Islet precursor cell (in vitro differentiated cells): ENCODE measurements at regions not wholly inside any gene's neighbourhood (a gene's known extent, or its start where the extent isn't known, plus 50 kb on each side); places are given as distances from the start of the nearest gene placed in this dataset.
A peak's percentile ranks its signal among the peaks of the same experiment; 100 is the strongest.
"Not testable (repeated sequence)": the region's sequence is repeated elsewhere in the genome, so short reads cannot be mapped to it uniquely, and the experiment has no call there.

Experiments used
- DNase-seq: peaks from one replicate; pipeline ENCODE4 v3.0.0-alpha.2; 2018

DNA sequence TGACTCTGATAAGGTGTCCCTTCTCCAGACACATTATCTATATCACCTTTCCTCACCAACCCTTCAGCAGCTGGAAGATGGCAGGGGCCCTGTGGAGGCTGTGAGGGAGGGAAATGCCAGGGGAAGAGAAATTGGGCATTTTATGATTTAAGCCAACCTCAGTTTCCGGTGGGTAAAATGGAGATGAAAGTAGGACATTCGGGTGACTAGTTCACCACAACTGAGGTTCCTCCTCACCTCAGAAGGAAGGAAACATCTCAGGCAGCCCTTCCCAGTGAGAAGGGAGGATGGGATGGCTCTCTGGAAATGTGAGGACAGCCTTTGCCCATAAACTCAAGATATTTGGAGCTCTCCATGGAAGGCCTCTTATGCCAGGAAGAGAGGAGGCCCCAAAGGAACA is 251.5 kb downstream of the MID1IP1 start:
- no peak for DNase-seq

GRCh38 chrX:39058724-39059123 is 257.5 kb downstream of the MID1IP1 start:
- no peak for DNase-seq

GRCh38 chrX:39059866-39060265 is 258.6 kb downstream of the MID1IP1 start:
- no peak for DNase-seq

DNA sequence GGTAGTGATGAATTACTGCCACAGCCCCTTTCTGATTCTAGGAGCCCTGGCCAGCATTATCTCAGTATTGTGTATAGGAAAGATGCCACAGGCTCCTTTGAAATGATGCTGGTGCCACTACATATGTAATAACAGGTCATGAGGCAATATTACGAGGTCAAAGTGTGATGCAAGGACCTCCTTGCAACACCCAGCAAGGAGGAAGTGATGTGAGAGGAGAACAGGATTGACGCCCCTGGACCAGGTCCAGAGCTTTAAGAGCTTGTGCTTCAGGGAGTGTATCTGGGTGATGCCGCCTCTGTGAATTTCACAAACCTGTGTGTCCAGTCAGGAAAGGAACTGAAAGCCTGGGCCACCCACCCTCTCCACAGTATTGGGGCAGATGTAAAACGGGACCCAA is 261.8 kb downstream of the MID1IP1 start:
- DNase-seq, result no peak

DNA sequence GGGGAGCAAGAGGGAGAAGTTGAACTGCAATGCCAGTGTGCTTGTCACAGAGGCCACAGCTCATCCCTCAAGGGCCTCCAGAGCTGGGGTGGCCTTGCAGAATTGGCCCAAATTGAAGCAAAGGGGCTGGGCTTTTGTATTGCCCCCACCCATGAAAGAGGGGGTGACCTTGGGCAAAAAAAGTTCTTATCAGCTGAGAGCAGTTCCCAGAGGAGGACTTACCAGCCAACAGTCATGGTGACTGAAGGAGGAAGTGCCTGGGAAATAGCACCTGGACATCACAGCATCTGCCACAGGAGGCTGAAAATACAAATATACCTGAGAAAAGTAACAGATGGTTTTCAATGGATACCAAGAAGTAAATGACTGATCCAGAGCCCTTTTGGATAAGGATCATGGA is 262.4 kb downstream of the MID1IP1 start:
- no peak for DNase-seq

DNA sequence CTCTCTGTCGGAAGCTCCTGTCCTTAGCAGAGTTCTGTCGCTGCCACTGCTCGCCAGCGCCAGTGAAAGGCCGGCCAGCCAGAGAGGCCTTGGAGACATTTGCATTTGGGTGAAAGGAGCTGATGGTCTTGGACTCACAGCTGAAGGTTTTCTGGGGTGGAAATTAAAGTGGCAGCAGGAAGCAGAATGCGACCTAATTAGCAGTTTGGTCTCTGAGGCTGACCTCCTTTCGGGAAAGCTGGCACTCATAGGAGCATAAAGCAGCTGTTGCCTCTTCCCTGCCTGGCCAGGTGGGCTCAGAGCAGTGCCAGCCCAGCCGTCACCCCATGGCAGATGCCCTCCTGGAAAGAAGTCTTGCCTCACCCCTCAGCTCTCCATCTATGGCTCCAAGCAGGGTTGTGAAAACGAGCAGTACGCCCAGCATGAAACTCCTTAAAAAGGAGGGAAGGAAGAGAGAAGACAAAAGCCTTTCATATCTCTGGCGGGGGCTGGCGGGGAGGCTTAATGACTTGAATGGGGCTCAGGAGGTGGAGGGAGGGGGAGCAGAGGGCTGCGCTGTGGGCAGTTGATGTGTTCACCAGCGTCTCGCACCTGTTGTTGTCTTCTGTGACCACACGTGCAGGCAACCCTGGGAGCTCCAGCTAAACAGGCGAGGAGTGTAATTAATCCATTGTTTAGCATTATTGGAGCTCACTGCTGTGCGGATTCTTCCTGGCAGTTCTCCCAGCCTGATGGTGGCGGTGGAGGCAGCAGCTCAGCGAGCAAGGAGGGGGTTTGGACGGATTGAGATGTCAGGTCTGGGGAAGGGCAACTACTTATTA is 264.0 kb downstream of the MID1IP1 start:
- no peak for DNase-seq

GRCh38 chrX:39067866-39068265 is 266.6 kb downstream of the MID1IP1 start:
- DNase-seq, result no peak

DNA sequence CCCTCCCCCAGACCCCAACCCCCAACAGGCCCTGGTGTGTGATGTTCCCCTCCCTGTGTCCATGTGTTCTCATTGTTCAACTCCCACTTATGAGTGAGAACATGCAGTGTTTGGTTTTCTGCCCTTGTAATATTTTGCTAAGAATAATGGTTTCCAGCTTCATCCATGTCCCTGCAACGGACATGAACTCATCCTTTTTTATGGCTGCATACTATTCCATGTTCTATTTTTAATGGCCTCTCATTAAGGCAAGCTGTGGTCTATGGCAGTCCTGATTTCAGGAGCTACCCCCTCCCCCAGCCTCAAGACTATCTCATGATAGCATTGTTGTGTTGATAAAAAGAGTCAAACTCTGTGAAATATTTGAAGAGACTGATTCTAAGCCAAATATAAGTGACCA is 267.4 kb downstream of the MID1IP1 start:
- DNase-seq, result not testable (repeated sequence)

- DNase-seq, result no peak
Measured at GRCh38 chrX:39070009-39070408, 268.8 kb downstream of the MID1IP1 start.

DNA sequence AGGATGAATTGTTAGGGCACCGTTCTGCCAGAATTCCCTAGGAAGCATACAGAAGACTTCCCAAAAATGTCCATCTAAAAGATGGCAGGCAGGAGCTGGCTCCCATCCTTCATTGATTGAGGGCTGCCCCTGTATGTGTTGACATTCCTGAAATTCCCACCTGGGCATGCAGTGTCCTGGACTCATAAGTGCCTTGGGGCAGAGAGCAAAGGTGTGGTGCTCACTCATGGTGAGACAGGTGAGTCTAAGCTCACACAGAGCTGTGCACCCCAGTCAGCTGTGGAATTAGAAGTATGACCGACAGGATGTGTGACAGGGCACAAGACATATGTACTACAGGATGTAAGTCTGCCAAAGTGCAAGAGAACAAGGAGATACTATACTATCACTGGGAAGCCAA is 271.9 kb downstream of the MID1IP1 start:
- DNase-seq, result peak; percentile 63

GRCh38 chrX:39096599-39096998 is 295.3 kb downstream of the MID1IP1 start:
- DNase-seq, result no peak

DNA sequence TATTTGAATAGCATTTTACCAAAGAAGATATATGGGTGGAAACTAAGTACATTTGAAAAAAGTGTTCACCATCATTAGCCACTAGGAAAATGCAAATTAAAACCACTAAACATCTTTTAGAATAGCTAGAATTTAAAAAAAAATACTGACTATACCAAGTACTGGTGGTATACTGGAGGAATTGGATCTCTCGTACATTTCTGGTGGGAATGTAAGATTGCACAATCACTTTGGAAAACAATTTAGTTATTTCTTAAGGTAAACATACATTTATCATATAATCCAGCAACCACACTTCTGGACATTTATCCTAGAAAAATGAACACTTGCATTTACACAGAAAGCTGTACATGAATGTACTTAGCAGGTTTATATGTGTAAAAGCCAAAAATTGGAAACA is 303.5 kb downstream of the MID1IP1 start:
- no peak for DNase-seq

GRCh38 chrX:39112143-39112542 is 310.9 kb downstream of the MID1IP1 start:
- peak; percentile 57 for DNase-seq

DNA sequence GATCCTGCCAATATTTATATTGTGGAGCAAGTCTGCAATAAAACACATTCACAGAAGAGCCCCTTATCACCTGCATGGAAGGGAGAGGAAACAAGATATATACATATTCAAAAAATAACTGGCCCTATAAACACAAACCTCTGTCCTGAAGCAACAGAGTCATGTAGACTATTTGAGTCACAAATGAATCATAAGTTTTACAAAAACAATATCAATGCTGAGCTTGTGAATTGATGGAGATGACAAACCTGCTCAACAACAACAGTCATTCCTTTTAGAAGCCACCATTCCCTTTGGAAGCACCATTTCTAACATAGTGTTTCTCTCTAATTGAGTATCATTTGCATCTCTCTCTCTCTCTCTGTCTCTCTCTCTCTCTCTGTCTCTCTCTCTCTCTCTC is 313.9 kb downstream of the MID1IP1 start:
- DNase-seq, result no peak

- DNase-seq, result no peak
Measured at GRCh38 chrX:39117101-39117500, 315.8 kb downstream of the MID1IP1 start.

DNA sequence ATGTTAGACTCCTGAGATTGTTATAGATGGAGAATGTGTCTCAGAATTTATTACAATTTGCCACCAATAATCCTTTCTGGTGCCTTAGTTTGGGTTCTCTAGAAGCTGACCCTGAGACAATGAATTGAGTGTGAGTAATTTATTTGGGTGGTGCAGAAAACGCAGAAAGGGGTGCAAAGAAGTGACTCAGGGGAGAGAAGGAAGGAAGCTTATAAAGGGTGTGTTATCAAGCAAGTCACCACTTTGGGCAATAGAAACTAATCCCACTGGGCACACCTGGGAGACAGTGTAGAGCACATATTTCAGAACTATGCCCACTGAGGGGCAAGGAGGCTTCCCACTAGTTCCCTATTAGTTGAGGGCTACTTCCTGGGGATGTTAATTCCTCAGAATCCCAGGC is 320.6 kb downstream of the MID1IP1 start:
- DNase-seq, result no peak

- no peak for DNase-seq
Measured at GRCh38 chrX:39125834-39126233, 324.6 kb downstream of the MID1IP1 start.

DNA sequence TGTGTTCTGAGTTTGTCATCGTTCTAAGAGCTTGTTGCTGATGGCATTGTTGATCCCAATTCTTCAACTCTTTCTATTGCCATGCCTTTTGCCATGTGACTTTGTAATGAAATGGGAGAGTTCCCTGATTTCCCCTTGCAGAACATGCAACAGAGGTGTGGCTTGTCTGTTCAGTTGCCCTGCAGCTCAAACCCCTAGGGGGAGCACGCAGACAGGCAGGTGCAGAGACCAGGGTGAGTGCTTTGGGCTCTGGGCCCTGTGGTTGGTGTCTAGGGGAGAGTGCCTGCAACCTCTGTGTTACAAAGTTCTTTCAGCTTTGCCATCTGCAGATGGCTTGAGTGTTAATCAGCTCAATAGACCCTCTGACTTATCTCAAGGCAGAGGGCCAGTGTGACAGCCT is 332.7 kb downstream of the MID1IP1 start:
- peak; percentile 59 for DNase-seq

DNA sequence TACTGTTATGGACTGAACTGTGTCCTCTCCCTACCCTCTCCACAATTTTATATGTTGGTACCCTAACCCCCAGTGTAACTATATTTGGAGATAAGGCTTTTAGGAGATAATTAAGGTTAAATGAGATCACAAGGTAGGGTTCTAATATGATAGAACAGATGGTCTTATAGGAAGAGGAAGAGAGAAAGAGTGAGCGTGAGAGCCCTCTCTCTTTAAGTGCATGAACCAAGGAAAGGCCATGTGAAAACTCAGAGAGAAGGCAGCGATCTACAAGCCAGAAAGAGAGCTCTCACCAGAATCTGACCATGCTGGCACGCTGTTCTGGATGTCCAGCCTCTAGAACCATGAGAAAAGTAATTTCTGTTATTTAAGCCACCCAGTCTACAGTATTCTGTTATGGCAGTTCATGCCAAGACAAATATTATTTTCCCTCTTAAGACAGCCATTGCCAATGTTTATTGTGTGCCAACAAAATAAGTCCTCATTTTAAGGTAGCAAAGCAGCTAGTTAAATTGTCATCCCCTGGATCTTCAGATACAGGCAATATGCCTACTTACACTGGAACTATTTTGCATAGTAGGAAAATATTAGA is 336.2 kb downstream of the MID1IP1 start:
- DNase-seq, result no peak

- no peak for DNase-seq
Measured at GRCh38 chrX:39140581-39140980, 339.3 kb downstream of the MID1IP1 start.

GRCh38 chrX:39144323-39144722 is 343.1 kb downstream of the MID1IP1 start:
- no peak for DNase-seq

DNA sequence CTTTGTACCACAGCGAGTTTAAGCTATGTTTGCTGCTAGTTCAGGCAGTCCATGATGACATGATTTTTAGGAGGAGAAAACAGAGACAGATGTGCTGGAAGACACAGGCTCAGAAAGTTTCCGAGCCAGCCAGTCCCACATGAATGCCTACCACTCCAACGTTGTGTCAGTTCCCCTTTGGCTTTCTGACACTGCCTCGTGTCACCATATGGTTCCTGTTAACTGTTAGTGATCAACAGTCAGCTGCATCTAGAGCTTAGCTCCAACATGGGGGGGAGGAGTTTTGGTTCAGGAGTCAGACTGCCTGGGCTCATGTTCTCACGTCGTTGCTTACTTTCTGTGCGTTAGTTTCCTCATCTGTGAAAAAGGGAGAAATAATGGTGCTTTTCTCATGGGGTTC is 343.7 kb downstream of the MID1IP1 start:
- DNase-seq, result no peak

GRCh38 chrX:39145859-39146258 is 344.6 kb downstream of the MID1IP1 start:
- DNase-seq, result no peak

GRCh38 chrX:39149761-39150160 is 348.5 kb downstream of the MID1IP1 start:
- peak; percentile 67 for DNase-seq

- no peak for DNase-seq
Measured at GRCh38 chrX:39150220-39150619, 349.0 kb downstream of the MID1IP1 start.
